Thymus (tissue), 11 donors: ENCODE measurements at regions not wholly inside any gene's neighbourhood (a gene's known extent, or its start where the extent isn't known, plus 50 kb on each side); places are given as distances from the start of the nearest gene placed in this dataset.

Experiments
- DNase-seq, 9 donors: peaks; one replicate each; pipeline ENCODE4 v3.0.0-alpha.2; 2013; ENCODE audit warnings: low spot score in 9 of 9, low read depth in 6 of 9, missing footprints in 1 of 9
- H3K27ac ChIP-seq, 2 donors: one replicate each; pipeline ENCODE4 v1.5.1; 2013; ENCODE audit warnings: control low read depth in 1 of 2, low read depth in 1 of 2, low read length in 1 of 2, mild to moderate bottlenecking in 1 of 2, moderate library complexity in 1 of 2
- H3K27me3 ChIP-seq, 2 donors: one replicate each; pipeline ENCODE4 v1.5.1; 2013; ENCODE audit warnings: low read length in 1 of 2; ENCODE audit not compliant: control insufficient read depth in 2 of 2, insufficient read depth in 1 of 2
- H3K36me3 ChIP-seq, 2 donors: one replicate each; pipeline ENCODE4 v1.5.1; 2013; ENCODE audit warnings: low read length in 1 of 2, mild to moderate bottlenecking in 1 of 2, moderate library complexity in 1 of 2; ENCODE audit not compliant: control insufficient read depth in 2 of 2, insufficient read depth in 2 of 2
- H3K4me1 ChIP-seq, 2 donors: one replicate each; pipeline ENCODE4 v1.5.1; 2013; ENCODE audit warnings: low read length in 2 of 2; ENCODE audit not compliant: control insufficient read depth in 2 of 2, insufficient read depth in 2 of 2
- H3K4me3 ChIP-seq, 2 donors: one replicate each; pipeline ENCODE4 v1.5.1; 2013; ENCODE audit warnings: low read length in 2 of 2, control low read depth in 1 of 2, mild to moderate bottlenecking in 1 of 2
- H3K9me3 ChIP-seq, 2 donors: one replicate each; pipeline ENCODE4 v1.5.1; 2013; ENCODE audit warnings: low read length in 1 of 2, mild to moderate bottlenecking in 1 of 2; ENCODE audit not compliant: control insufficient read depth in 2 of 2, insufficient read depth in 1 of 2
- WGBS: extraction: QIAGEN DNeasy Blood & Tissue Kit; methylation state at CpG from one replicate; pipeline ENCODE4 v1.1.7; 2013; 5-methylcytosine and 5-hydroxymethylcytosine counted together
- donor health status: healthy.

DNA sequence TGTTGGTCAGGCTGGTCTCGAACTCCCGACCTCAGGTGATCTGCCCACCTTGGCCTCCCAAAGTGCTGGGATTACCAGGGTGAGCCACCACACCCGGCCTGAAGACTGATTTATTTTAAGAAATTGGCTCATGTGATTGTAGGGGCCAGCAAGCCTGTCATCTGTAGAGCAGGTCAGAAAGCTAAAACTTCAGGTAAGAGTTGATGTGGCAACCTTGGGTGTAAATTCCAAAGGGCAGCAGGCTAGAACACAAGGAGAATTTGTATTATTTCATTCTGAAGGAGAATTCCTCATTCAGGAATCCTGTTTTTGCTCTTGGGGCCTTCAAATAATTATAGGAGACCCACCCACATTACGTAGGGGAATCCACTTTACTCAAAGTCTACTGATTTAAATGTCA, 728.7 kb downstream of the LTN1 start:
- Histone ChIP-seq H3K36me3 (no peaks in the 10 kb centered on the region), H3K27me3 (no peaks in the 10 kb centered on the region), H3K27ac (no peak overlapping the region), H3K4me3 (no peak overlapping the region), H3K9me3 (no peaks in the 10 kb centered on the region), H3K4me1 (no peaks in the 10 kb centered on the region)
- WGBS: 91% methylated on average over 4 of the region's 4 CpGs
- DNase-seq: no peak

DNA sequence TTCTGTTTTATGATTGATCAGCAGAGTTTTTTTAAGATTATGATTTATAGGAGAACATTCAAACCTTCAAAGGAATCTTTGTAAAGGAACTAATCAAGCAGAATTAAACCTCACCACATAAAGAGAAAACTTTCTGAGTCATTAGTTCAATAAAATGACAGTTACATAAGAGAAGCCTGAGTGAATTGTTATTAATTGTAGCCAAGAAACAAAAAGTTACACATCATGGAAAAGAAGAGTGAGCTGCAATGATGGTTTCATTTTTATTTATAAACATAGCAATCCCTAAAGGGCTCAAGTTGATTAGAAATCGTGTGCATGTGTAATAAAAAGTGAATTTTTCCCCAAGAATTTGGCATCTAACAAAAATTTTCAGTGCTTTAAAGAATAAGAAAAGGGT, 731.4 kb downstream of the LTN1 start:
- Histone ChIP-seq H3K27me3 (no peaks in the 10 kb centered on the region), H3K27ac (no peak overlapping the region), H3K36me3 (no peaks in the 10 kb centered on the region), H3K4me1 (no peaks in the 10 kb centered on the region), H3K4me3 (no peak overlapping the region), H3K9me3 (no peaks in the 10 kb centered on the region)
- DNase-seq: no peak
- 64% methylated on average over 1 of the region's 1 CpG for WGBS

DNA sequence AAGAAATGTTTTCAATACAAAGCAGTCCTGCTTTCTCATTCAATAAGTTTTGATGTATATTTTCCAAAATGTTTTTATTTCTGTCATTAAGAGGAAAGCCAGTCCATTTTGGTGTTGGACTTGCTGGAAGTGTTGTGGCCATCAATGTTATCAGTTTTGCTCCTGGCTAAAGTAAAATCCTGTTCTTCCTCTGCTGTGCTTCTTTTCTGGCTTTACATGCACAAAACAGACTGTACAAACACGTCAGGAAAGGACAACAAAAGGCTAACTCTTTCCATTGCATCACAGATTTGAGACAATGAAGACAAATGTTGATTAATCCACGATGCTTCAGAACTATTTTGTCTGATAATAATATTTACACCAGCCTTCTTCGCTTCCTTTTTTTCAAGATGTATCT, 735.4 kb downstream of the LTN1 start:
- Histone ChIP-seq H3K27me3 (no peaks in the 10 kb centered on the region), H3K4me3 (no peak overlapping the region), H3K9me3 (no peaks in the 10 kb centered on the region), H3K4me1 (no peaks in the 10 kb centered on the region), H3K27ac (no peak overlapping the region), H3K36me3 (no peaks in the 10 kb centered on the region)
- no peak for DNase-seq
- 76% methylated on average over 3 of the region's 3 CpGs for WGBS

DNA sequence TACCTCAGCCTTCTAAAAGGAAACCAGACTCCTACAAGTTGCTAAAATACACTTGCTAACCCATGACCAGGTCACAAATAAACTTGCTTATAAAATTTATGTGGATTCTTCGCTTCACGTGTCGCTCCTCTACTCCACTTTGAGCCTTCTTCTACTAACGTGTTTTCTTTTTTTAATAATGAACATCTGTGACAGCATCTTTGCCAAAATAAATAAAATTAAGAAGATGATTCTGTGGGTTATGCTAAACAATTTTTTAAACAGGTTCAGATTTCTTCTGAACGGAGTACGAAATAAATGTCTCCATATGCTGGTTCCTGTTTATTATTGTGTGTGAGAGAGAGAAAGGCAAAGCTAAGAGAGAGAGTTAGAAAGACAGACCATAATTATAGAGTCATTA, 735.8 kb downstream of the LTN1 start:
- H3K27ac ChIP-seq: no peak overlapping the region

DNA sequence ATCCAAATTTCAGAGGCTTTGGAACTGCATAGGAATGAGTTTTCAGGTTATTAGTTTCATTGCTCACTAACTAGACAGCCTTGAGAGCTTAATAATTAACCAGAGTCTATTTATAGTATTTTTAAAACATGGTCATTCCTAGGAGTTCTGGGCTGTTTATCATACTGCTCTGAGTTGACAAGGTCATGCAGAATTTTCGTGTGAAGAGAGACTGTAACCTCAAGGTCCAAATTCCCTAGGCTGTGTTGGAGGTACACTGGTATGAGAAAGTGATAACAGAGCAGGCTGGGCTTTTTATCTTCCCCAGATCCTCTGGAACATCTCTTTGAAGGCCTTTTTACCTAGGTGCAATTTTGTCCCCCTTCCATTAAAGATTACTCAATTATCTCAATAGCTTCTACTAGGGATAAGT, 736.3 kb downstream of the LTN1 start:
- Histone ChIP-seq H3K27me3 (no peaks in the 10 kb centered on the region), H3K4me3 (no peak overlapping the region), H3K36me3 (no peaks in the 10 kb centered on the region), H3K4me1 (no peaks in the 10 kb centered on the region), H3K27ac (no peak overlapping the region), H3K9me3 (no peaks in the 10 kb centered on the region)
- 75% methylated on average over 1 of the region's 1 CpG for WGBS
- DNase-seq: no peak

More for the DNA sequence above, 735.8 kb downstream of the LTN1 start:
- DNase-seq: no peak
- Histone ChIP-seq H3K9me3 (no peaks in the 10 kb centered on the region), H3K36me3 (no peaks in the 10 kb centered on the region), H3K4me3 (no peak overlapping the region), H3K27me3 (no peaks in the 10 kb centered on the region), H3K4me1 (no peaks in the 10 kb centered on the region)
- WGBS: 96% methylated on average over 6 of the region's 6 CpGs

DNA sequence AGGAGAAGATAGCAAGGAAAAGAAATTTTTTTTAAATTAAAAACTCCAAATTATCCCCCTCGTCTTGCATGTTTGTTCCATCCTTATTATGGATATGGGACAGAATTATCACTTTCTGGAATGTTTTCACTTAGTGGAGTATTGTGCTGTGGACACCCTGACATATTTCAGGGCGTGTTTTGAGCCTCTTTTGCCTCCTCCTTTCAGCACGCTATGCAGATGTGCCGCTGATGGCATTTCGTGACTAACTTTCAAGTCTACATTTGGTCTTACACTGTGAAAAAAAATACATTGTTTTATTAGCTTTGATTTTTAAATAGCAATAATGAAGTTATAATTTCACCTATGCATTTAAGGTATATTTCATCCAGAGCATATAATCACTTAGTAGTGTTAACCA, 738.7 kb downstream of the LTN1 start:
- Histone ChIP-seq H3K9me3 (no peaks in the 10 kb centered on the region), H3K4me1 (no peaks in the 10 kb centered on the region), H3K27ac (no peak overlapping the region), H3K36me3 (no peaks in the 10 kb centered on the region), H3K27me3 (no peaks in the 10 kb centered on the region), H3K4me3 (no peak overlapping the region)
- 92% methylated on average over 5 of the region's 5 CpGs for WGBS
- DNase-seq: no peak

DNA sequence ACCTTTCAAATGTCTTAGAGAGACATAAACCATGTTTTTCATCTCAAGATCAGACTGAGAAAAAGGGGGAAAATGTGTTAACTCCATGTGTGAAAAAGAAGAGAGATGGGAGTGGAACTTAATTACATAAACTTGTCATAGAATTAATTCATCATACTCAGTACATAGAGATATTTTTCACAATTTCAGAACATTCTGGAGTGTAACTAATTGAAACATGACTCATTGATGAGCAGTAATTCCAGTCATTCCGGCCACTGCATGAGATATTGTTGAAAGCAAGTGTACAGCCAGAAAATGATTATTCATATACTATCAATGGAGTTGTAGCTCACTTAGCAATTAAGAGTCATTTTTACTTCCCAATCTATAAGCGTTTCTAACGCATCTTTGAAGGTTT, 739.3 kb downstream of the LTN1 start:
- H3K27ac ChIP-seq: no peak overlapping the region
- no peak overlapping the region for H3K4me3 ChIP-seq
- no peaks in the 10 kb centered on the region for H3K9me3 ChIP-seq
- 96% methylated on average over 3 of the region's 3 CpGs for WGBS
- no peaks in the 10 kb centered on the region for H3K36me3 ChIP-seq
- DNase-seq: no peak
- no peaks in the 10 kb centered on the region for H3K4me1 ChIP-seq
- H3K27me3 ChIP-seq: no peaks in the 10 kb centered on the region

DNA sequence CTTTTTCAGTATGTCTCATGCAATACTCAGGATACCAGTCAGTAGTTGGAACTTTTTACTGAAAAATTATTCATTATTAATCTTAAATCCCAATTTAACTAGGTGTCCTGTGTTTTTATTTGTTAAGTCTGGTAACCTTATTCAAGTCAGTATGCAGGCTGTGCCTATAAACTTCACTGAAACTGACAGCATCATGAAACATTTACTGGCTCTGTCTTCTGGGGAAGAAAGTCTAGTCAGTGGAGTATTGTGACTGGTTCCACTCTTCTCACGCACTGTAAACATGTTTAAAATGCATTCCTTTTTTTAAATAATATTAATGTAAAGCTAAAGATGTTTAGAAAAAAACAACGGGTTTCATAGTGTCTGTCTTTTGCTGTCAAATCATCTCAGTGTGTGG, 739.7 kb downstream of the LTN1 start:
- Histone ChIP-seq H3K27ac (no peak overlapping the region), H3K9me3 (no peaks in the 10 kb centered on the region), H3K36me3 (no peaks in the 10 kb centered on the region), H3K4me1 (no peaks in the 10 kb centered on the region), H3K4me3 (no peak overlapping the region), H3K27me3 (no peaks in the 10 kb centered on the region)
- no peak for DNase-seq
- WGBS: 94% methylated on average over 2 of the region's 2 CpGs

DNA sequence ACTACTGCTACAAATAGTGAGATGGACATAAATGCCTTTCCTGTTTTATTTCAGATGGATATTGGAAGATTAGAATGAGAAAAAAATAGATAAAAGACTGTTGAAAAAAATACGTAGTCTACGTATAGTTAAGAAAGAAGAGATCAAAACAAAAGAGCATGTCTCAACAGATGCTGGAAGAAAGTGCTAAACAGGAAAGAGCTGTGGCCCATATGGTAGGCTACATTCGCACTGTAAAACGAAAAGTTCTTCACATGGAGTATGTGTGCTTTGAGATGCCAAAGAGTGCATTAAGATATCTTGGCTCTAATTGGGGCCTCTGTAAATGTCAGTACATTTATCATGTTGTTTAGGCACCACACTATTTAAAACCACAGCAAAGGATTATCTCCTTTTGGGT, 741.7 kb downstream of the LTN1 start:
- 99% methylated on average over 4 of the region's 4 CpGs for WGBS

DNA sequence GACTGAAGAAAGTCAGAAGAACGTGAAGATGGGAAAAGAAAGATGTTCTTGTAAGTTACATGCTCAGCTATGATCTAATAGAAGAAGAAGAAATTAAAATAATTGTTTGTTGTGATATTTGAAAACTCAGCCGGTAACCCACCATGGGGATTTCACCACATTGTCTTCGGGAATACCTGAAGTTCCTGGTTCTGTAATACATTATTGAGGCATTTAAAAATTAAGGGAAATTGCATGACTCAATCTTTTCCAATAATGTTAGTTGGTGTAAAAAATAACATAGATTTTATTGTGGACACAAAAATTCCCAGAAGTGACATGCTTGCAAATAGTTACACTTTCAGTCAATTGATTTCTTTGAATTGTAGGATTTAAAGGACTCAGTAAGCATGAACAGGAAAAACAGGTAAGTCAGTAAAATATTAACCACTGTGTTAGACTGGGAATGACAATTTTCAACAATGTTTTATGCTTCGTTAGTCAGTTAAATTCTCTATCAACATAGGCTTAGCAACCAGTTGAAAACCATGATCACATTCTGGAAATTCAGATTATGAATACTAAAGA, 745.1 kb downstream of the LTN1 start:
- H3K4me3 ChIP-seq: no peak overlapping the region
- H3K27me3 ChIP-seq: no peaks in the 10 kb centered on the region
- DNase-seq: no peak
- no peaks in the 10 kb centered on the region for H3K36me3 ChIP-seq
- no peaks in the 10 kb centered on the region for H3K4me1 ChIP-seq
- H3K9me3 ChIP-seq: no peaks in the 10 kb centered on the region
- 96% methylated on average over 4 of the region's 4 CpGs for WGBS
- H3K27ac ChIP-seq: no peak overlapping the region

More for the DNA sequence above, 741.7 kb downstream of the LTN1 start:
- H3K36me3 ChIP-seq: no peaks in the 10 kb centered on the region
- no peak for DNase-seq
- no peaks in the 10 kb centered on the region for H3K9me3 ChIP-seq
- no peaks in the 10 kb centered on the region for H3K4me1 ChIP-seq
- no peak overlapping the region for H3K27ac ChIP-seq
- H3K4me3 ChIP-seq: no peak overlapping the region
- no peaks in the 10 kb centered on the region for H3K27me3 ChIP-seq
